Ishikawa (cell line): ENCODE measurements at regions not wholly inside any gene's neighbourhood (a gene's known extent, or its start where the extent isn't known, plus 50 kb on each side); places are given as distances from the start of the nearest gene placed in this dataset.

ENCODE experiments used
- CEBPB ChIP-seq: IDR thresholded peaks from 2 replicates; pipeline ENCODE4 v1.6.1; 2012
- CREB1 ChIP-seq: IDR thresholded peaks from 2 replicates; pipeline ENCODE4 v1.6.1; 2012; ENCODE audit warnings: low read depth
- EGR1 ChIP-seq: IDR thresholded peaks from 2 replicates; pipeline ENCODE4 v1.6.1; 2012
- EP300 ChIP-seq: IDR thresholded peaks from 2 replicates; pipeline ENCODE4 v1.6.1; 2012; ENCODE audit warnings: borderline replicate concordance
- FOXM1 ChIP-seq: IDR thresholded peaks from 2 replicates; pipeline ENCODE4 v1.6.1; 2012; ENCODE audit warnings: low read depth, borderline replicate concordance
- NFIC ChIP-seq: IDR thresholded peaks from 2 replicates; pipeline ENCODE4 v1.6.1; 2012
- RAD21 ChIP-seq: IDR thresholded peaks from 2 replicates; pipeline ENCODE4 v1.6.1; 2012; ENCODE audit warnings: low read depth
- TAF1 ChIP-seq: IDR thresholded peaks from 2 replicates; pipeline ENCODE4 v1.6.1; 2012; ENCODE audit warnings: low read depth, mild to moderate bottlenecking
- TCF12 ChIP-seq: IDR thresholded peaks from 2 replicates; pipeline ENCODE4 v1.6.1; 2012; ENCODE audit warnings: low read depth
- TEAD4 ChIP-seq: IDR thresholded peaks from 2 replicates; pipeline ENCODE4 v1.6.1; 2012
- YY1 ChIP-seq: IDR thresholded peaks from 2 replicates; pipeline ENCODE4 v1.6.1; 2012; ENCODE audit warnings: low read depth
- ZBTB7A ChIP-seq: IDR thresholded peaks from 2 replicates; pipeline ENCODE4 v1.6.1; 2012; ENCODE audit warnings: low read depth
- TF ChIP-seq, protein P1 (sequence below): IDR thresholded peaks from 2 replicates; pipeline ENCODE4 v1.6.1; 2012
- TF ChIP-seq, protein P2 (sequence below): IDR thresholded peaks from 2 replicates; pipeline ENCODE4 v1.6.1; 2012; ENCODE audit warnings: low read depth, mild to moderate bottlenecking
- TF ChIP-seq, protein P3 (sequence below): IDR thresholded peaks from 2 replicates; pipeline ENCODE4 v1.6.1; 2012

DNA sequence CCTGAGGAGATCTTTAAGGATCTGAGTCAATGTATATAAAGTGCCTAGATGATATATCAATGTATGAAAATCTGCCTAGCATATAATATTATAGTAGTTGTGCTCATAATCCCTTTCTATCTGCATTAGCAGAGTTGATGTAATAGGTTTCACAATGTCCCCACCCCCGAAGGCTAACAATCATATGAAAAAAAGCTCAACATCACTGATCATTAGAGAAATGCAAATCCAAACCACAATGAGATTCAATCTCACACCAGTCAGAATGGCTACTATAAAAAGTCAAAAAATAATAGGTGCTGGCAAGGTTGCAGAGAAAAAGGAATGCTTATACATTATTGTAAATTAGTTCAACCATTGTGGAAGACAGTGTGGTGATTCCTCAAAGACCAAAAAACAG, 147.8 kb upstream of the DPT start:
- TF ChIP-seq, protein P1, sequence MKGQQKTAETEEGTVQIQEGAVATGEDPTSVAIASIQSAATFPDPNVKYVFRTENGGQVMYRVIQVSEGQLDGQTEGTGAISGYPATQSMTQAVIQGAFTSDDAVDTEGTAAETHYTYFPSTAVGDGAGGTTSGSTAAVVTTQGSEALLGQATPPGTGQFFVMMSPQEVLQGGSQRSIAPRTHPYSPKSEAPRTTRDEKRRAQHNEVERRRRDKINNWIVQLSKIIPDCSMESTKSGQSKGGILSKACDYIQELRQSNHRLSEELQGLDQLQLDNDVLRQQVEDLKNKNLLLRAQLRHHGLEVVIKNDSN = no peak
- no peak for TF ChIP-seq FOXM1
- TF ChIP-seq YY1 = no peak
- no peak for TF ChIP-seq TEAD4
- TF ChIP-seq TCF12 = no peak
- TF ChIP-seq NFIC = no peak
- no peak for TF ChIP-seq EGR1
- no peak for TF ChIP-seq CREB1
- TF ChIP-seq CEBPB = no peak
- TF ChIP-seq RAD21 = no peak
- no peak for TF ChIP-seq EP300
- TF ChIP-seq TAF1 = no peak
- TF ChIP-seq, protein P2, sequence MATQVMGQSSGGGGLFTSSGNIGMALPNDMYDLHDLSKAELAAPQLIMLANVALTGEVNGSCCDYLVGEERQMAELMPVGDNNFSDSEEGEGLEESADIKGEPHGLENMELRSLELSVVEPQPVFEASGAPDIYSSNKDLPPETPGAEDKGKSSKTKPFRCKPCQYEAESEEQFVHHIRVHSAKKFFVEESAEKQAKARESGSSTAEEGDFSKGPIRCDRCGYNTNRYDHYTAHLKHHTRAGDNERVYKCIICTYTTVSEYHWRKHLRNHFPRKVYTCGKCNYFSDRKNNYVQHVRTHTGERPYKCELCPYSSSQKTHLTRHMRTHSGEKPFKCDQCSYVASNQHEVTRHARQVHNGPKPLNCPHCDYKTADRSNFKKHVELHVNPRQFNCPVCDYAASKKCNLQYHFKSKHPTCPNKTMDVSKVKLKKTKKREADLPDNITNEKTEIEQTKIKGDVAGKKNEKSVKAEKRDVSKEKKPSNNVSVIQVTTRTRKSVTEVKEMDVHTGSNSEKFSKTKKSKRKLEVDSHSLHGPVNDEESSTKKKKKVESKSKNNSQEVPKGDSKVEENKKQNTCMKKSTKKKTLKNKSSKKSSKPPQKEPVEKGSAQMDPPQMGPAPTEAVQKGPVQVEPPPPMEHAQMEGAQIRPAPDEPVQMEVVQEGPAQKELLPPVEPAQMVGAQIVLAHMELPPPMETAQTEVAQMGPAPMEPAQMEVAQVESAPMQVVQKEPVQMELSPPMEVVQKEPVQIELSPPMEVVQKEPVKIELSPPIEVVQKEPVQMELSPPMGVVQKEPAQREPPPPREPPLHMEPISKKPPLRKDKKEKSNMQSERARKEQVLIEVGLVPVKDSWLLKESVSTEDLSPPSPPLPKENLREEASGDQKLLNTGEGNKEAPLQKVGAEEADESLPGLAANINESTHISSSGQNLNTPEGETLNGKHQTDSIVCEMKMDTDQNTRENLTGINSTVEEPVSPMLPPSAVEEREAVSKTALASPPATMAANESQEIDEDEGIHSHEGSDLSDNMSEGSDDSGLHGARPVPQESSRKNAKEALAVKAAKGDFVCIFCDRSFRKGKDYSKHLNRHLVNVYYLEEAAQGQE = no peak
- TF ChIP-seq, protein P3, sequence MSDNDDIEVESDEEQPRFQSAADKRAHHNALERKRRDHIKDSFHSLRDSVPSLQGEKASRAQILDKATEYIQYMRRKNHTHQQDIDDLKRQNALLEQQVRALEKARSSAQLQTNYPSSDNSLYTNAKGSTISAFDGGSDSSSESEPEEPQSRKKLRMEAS = no peak
- no peak for TF ChIP-seq ZBTB7A

DNA sequence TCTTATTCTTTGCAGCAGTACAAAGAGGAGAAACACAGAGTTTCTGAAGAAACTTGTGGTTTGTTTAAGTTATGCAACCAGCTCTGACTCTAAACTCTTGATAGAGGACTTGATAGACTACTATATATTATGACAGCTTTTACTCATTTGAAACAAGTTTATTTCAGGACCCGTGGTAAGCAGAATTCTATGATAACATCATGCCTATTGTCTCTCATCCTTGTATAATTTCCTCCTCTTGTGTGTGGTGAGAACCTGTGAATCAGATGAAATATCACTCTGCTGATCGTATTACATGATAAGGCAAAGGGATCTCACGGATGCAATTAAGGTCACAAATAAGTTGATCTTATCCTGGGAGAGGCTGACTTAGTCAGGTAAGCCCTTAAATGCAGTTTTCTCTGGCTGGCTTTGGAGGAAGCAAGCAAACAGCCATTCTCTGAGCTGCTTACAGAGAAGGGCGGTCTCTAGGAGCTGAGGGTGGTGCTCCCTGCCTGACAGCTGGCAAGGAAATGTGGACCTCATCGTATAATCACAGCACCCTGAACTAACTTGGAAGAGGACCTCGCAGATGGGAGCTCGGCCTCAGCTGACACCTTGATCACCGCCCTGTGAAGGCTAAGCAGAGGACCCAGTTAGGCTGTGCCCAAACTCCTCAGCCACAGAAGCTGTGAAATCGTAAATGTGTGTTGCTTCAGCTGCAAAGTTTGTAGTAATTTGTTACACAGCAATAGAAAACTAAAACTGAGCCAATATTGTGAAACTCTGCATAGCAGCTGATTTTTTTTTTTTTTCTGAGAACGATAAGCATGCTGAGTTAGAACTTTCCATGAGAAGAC, 151.1 kb upstream of the DPT start:
- TF ChIP-seq NFIC (no peak), EP300 (no peak), TAF1 (no peak), TEAD4 (no peak), FOXM1 (no peak), CREB1 (no peak)
- TF ChIP-seq, protein P2 = no peak

DNA sequence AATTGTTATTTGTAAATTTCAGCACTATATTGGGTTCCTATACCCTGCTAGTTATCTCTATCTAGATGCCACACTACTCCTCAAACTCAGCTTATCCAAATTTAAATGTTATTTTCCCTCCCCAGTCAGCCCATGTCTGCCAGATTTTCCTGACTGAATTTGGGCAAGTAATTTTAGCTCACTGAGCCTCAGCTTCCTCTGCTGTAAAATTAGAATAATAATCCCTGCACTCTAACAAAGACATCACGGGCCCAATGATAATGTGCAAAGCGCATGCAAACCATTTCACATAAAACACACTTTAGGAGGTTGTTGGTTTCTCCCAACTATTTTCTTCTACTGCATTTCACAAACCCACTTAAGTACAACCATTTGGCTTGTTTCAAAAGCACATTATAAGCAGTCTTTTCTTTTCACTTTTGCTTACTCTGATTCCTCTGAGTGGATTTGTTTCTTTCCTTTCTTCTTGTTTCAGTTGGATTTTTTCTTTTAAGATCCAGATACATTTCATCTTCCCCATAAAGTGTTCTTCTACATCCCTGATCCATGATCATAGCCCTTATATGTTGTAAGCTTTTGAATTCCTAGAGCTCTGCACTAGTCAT, 152.8 kb upstream of the DPT start:
- TF ChIP-seq CEBPB (no peak), TEAD4 (no peak)

DNA sequence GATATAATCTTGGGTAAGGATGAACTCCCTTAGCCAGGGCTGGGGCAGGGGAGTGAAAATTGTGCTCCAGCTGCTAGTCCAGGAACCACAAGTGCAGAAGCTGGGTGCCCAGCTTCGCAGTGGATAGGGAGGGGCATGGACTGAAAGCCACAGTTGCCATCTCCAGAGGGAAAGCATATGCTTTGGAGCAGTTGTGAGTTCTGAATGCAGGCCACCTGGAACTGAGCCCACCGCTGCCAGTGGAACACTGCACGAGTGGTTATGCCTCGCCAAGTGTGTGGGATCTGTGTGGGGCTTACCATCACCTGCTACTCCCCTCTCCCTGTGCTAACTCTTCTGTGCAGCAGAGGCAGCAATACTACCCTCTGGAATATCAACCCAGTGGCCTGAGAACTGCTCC, 158.4 kb upstream of the DPT start:
- no peak for TF ChIP-seq FOXM1
- no peak for TF ChIP-seq EP300

DNA sequence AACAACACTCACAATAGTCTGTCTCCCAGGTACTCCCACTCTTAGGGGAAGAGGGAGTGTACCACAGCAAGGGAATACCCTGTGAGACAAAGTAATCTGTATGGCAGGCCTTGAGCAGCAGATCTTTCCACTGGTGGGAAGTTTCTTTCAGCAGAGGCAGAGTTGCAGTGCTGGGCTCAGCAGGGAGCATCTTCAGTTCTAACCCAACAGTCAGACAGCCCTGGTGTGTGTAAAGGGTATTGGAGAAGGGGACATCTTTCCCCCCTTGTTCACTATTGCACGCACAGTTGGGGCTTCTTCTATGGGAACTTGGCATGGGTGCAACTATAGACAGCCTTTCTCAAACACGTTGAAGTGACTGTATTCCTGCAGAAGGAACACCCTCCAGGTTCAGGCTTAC, 159.4 kb upstream of the DPT start:
- no peak for TF ChIP-seq EGR1
- no peak for TF ChIP-seq FOXM1
- no peak for TF ChIP-seq YY1
- TF ChIP-seq CEBPB = no peak
- TF ChIP-seq TAF1 = no peak
- TF ChIP-seq TCF12 = no peak
- TF ChIP-seq TEAD4 = no peak
- TF ChIP-seq, protein P3 = no peak
- TF ChIP-seq RAD21 = no peak
- no peak for TF ChIP-seq ZBTB7A
- no peak for TF ChIP-seq NFIC
- no peak for TF ChIP-seq CREB1
- TF ChIP-seq, protein P1 = no peak
- no peak for TF ChIP-seq EP300

DNA sequence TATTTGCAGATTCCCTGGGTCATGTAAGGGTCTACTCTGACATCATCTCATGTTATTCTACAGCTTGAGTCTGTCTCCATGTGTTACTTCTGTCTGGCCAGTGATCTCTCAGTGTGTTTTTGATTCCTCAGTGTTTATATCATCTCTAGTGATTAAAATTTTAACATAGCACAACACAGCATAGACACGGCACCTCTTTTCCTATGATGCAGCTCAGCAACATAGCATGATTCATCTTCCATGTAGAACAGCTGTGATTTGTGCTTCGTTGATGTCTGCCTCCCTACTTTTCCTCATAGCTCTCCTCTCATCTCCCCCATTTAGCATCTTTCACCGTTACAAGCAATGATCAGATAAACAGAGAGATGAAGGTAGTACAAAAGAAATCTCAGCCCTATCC, 163.9 kb upstream of the DPT start:
- TF ChIP-seq, protein P3 = no peak
- TF ChIP-seq CEBPB = no peak
- no peak for TF ChIP-seq EP300
- no peak for TF ChIP-seq TEAD4
- TF ChIP-seq FOXM1 = no peak
- no peak for TF ChIP-seq RAD21
- TF ChIP-seq TCF12 = no peak
- TF ChIP-seq, protein P1 = no peak
- no peak for TF ChIP-seq EGR1
- no peak for TF ChIP-seq CREB1
- TF ChIP-seq NFIC = no peak
- TF ChIP-seq TAF1 = no peak
- TF ChIP-seq ZBTB7A = no peak
- TF ChIP-seq, protein P2 = no peak
- no peak for TF ChIP-seq YY1
